ENCODE measurements at regions not wholly inside any gene's neighbourhood (a gene's known extent, or its start where the extent isn't known, plus 50 kb on each side); places are given as distances from the start of the nearest gene placed in this dataset.
"Not testable (repeated sequence)": the region's sequence is repeated elsewhere in the genome, so short reads cannot be mapped to it uniquely, and the experiment has no call there.

DNA sequence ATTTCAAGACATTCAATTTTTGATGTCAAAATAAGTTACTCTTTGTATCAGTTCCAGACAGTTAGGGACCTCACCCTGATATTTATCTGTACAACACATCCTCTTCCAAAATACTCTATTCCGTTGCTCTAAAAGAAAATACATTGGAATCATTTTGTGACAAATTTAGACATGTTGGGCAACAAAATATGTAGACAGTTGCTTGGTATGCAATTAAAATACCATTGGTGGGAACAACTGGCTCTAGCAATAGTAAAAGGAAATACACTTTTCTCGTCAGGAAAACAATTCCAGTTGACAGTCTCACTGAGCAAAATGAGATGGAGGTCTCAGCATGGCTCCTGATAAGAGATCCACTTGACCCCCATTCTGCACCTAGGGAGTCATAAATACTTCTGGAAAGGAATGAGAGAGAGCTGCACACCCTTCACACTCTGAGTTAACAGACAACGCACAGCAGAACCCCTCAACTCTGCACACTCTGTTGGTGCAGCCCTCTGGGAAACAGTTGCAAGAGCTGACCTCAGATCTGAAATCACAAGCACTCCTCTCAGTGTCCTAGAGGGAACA, 171.3 kb upstream of the NT5E start:
- DNase-seq: no peak

DNA sequence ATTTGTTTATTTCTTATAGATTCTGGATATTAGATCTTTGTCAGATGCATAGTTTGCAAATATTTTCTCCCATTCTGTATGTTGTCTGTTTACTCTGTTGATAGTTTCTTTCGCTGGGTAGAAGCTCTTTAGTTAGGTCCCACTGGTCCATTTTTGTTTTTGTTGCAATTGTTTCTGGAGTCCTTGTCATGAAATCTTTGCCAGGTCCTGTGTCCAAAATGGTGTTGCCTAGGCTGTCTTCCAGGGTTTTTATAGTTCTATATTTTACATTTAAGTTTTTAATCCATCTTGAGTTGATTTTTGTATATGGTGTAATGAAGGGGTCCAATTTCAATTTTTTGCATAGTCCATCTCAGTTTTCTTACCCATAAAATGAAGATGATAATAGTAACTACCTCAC, 173.9 kb upstream of the NT5E start:
- not testable (repeated sequence) for DNase-seq

DNA sequence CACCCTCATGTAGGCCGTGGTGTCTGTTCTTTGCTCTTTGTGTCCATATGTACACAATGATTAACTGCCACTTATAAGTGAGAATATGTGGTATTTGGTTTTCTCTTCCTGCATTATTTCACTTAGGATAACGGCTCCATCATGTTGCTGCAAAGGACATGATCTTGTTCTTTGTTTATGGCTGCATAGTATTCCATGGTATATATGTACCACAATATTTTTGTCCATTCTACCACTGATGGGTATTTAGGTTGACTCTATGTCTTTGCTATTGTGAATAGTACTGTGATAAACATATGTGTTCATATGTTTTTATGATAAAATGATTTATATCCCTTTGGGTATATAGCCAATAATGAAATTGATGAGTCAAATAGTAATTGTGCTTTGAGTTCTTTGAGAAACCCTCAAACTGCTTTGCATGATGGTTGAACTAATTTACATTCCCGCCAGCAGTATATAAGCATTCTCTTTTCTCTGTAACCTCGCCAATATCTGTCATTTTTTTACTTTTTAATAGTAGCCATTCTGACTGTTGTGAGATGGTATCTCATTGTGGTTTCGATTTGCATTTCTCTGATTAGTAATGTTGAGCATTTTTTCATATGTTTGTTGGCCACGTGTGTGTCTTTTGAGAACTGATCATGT, 174.4 kb upstream of the NT5E start:
- DNase-seq: no peak

DNA sequence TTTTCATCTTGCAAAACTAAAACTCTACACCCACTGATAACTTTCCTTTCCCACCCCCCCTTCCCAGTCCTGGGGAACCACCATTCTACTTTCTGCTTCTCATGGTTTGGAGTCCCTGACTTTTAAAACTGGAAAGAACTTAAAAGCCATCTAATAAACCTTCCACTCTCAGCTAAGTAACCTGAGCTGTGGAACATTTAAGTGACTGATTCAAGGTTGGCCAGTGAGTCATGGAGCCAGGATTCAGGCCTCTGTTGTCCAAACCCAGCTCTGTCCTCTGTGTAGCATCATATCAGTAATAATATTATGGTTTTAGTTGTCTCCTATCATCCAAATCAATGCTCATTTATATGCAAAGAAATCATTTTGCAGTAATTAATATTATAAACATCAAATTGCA, 176.0 kb upstream of the NT5E start:
- DNase-seq: no peak

DNA sequence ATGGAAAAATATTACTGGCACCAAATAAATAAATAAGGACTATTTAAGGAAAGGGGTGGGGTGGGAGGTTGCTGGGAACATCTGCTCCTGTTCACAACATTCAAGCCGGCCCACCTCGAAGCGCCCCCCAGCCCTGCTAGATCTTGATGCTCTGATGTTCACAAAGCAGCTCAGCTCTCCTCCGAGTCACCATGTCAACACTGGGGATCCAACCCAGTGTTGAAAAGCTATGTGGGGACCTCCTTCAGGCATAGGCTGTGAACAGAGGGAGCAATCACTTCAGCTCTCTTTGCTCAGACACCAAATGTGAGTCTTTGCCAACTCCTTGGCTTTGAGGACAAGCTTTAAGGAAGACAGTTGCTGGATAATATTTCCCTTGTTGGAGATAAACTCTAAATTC, 176.8 kb upstream of the NT5E start:
- no peak for DNase-seq

DNA sequence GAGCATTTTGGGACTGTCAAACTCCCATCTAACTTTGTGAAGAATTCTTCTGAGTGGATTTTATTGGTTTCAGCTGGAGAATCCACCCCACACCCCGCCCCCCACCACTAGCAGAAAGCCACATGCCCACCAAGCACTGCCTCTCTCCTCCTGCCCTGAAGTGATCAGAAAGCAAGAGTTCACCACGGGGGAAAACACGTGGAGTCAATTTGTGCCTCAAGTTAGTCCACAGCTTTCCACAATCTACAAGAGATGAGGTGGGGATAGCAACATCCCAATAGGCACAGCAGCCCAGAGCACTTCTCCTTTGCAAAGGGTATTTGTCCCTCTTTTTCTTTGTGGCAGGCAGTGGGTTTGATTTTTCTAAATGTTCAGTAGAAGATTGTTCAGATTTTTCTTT, 177.3 kb upstream of the NT5E start:
- DNase-seq: no peak

DNA sequence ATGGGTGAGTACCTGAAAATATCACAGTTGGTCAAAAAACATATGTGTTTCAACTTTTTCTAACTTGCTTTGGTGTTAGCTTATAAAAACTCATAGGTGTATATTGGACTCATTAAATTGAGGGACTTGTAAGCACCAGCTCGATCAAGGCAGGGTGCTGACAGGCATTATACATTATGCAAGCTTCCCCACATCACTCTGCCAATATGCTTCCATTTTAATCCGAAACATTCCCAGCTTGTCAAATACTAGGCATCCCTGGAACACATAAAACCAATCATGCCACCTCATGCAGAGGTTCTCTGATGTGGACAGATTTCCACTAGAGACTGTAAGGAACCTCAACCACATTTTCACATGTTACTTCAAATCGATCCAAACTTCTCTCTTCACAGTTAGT, 187.3 kb upstream of the NT5E start:
- DNase-seq: no peak

DNA sequence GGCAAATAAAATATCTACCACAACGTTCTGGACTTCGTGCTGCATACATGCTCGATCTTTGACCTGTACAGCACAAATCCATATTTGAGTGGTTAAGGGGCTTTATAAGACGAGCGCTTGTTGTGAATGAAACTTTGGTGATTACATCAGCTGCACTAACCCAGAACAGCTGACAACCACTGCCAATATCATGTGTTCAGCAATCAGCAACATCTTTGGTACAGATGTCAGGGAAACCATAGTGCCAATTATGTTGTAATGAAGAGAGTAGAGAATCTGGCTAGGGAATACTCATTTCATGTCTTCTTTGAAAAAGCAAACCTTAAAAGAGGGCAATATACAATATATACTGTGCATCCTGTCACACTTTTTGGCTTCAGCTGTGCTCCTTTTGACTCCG, 188.6 kb upstream of the NT5E start:
- no peak for DNase-seq

DNA sequence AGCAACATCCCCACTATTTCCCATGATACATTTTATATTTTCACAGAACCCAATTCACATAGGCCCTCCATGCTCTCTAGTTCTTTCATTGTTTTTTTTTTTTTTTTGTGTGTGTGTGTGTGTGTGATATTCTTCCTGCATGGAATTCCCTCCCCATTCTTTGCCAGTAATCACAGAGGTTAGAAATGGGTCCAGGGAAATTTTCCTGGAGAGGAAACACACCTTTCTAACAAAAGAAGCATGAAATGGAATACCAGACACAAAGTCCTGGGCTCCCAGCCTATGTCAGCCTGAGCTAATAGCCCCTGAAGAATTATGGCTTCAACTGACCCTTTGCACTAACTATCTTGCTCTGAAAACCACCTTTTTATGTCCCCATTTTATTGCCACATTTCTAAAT, 194.2 kb upstream of the NT5E start:
- DNase-seq: no peak

DNA sequence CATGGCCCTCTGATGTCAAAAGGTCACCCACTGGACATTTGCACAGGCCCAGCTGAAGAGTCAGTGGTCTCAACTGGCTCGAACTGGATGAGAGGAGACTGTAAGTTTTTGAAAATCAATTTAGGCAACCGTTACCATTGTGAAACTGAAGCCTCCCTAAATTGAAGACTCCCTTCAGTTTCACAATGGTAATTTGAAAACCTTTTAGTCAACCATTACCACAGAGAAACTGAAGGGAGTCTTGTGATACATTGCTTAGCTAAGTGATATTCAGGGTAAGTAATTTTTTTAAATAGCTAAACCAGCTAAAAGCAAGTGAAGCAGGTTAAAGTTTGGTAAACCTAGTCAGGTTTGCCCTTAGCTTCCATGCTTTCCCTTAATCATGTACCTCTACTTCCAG, 197.3 kb upstream of the NT5E start:
- DNase-seq: no peak

DNA sequence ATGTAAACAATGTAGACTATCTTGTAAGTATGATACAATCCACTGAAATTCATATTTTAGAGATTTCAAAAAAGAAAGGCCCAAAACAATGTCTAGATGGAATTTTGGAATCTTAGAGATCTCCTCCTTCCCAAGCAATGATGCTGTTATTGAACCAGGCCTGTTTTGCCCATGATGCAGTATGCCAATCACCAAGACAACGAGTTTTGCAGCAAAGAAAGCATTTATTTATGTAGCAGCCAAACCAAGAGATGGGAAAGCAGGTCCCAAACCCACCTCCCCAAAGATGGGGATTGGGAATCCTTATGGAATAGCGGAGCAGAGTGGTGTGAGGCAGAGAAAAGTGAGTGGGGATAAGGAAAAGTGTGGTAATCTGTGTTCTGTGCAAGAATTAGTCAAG, 197.8 kb upstream of the NT5E start:
- DNase-seq: no peak

DNA sequence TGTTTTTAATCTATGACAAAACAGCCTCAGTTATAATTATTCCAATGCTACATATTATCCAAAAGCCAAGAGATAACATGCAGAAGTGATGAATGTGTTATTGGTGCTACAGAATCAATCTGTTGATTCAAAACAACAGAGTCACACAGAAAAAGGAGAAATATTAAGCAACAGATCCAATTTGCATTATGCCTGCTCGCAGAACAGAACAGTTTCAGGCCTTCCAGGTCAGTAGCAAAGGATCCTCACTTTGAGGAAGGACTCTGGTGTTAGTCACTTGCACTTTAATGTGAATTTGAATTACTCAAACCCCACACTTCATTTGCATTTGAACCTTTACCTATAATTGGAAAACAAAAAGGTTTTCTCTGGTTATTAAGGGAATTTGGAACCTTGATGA, 198.6 kb upstream of the NT5E start:
- DNase-seq: no peak

DNA sequence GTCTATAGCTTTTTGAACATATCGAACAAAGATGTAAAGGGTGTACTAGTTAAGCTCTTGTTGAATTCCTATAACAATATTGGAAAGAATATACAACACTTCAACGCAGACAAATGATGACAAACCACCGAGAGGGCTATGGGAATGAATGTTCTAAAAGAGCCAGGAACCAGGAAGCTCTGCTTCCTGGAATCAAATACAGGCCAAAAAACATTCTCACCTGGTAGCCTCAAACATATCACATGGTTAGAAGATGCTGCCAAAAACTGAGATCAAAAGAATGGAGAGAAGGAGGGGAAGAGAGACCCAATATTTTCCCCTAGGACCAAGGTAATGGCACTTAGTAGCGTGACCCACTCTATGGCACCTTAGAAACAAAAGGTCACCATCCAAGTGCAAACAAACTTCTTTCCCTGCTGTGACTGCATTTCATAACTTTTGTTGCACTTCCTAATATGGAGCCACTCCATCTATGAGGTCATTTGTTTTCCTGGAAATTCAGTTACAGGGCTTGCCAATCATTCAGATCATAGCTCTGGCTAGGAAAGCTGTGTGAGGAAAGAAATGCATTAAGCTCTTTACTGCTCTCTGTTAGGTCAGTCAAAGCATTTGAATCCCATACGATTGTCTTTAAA, 199.2 kb upstream of the NT5E start:
- no peak for DNase-seq

DNA sequence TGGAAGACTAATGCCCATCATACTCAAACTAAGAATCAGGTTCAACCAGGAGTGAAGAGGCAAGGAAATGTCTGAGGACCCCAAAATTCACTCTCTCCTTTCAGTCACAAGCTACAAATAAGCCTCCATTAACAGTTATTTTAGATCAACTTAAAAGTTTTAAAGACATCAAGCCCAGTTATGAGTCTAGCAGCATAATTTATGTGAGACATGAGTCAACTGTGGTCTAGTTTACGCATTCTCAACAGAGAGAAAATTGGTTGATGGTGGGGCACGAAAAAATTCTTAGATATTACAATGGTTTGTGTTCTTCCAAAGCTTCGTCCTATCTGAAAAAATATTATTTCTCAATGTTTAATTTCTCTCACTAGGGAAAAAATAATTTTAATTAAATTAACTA, 204.9 kb upstream of the NT5E start:
- DNase-seq: no peak

DNA sequence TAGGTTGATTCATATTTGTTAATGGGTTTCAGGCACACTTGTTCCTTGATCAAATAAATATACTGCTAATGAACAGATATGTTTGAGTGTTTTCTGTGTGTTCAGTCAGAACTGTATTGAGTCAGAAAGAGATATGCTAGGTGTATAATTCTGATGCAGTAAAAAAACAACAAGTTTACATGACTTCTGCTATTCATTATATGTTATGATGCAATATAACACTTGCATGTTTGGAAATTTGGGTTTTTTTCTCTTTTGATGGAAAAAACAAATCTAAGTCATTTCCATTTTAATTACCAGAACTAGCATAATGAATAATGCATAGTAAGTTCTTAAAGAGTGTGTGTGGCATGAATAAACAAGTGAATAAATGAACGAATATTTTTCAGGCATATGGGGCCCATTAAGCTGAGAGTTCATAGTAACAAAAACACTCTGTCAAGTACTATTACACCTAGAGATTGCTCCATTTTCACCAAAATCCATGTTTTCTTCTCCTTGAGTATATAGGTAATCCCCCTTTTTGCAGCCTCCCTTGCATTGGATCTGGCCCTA, 208.3 kb upstream of the NT5E start:
- DNase-seq: no peak

DNA sequence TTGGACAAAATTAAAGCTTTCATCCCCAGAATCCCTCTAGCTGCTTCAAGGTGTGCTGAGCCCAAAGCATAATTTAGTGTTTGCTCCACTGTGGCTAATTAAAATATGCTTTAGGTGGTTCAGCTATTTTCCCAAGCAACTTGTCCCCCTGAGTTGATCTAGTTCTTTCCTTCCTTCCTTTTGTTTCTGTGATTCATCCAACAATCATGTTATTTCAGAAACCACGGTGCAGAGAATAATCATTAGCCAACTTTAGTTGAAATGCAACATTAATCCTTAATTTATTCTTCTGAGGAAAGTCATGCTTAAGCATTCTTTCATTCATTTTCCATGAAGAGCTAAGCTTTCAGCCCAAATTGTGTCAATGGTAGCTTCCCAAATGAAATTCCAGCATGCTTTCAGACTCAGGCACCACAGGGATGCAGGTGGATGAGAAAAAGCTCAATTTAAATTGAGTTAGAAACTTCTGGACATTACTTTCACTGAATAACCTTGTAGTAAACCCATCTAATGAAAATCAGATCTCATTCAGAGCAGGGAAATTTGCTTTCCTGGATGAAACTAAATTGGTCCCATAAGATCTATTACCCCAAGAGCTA, 209.0 kb upstream of the NT5E start:
- no peak for DNase-seq

DNA sequence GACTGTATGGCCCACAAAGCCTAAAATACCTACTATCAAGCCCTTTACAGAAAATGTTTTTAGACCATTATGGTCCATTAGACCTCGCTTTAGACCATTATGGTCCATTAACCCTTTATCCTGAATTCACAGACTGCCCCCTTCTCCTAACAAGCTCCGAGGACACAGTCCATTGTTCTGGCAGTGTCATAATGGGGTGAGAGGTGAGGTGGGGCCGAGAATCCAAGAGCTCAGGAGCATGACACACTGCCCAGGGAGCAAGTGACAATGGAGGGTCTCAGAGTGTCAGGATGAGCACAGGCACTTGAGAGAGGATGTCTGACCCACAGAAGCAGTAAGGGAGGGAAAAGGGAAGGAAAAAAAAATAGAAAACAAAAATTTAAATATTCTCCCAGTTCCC, 212.4 kb upstream of the NT5E start:
- DNase-seq: no peak

DNA sequence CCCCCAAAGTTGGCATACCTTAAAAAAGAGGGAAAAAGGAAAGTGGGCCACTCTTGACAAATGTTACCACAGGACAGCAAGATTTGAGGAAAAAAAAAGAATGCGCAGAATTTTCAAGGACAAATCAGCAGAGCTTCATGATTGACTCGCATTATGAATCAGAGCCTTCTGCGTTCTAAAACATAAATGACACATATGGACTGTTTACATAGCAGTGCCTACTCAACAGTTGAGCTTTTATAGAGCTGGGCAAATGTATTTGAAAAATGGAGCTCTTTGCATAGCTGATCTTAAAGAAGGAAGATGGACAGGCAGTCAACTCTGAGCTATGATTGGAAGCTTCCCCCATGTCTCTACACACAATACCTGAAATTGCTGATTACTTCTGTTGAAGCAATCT, 213.2 kb upstream of the NT5E start:
- DNase-seq: no peak

DNA sequence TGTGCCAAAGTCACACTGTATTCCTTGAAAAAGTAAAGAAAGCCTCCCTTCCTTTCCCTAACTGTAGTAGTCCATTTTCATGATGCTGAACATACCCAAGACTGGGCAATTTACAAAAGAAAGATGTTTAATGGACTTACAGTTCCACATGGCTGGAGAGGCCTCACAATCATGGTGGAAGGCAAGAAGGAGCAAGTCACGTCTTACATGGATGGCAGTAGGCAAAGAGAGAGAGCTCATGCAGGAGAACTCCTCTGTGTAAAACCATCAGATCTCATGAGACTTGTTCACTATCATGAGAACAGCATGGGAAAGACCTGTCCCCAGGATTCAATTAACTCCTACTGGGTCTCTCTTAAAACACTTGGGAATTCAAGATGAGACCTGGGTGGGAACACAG, 222.5 kb upstream of the NT5E start:
- not testable (repeated sequence) for DNase-seq

DNA sequence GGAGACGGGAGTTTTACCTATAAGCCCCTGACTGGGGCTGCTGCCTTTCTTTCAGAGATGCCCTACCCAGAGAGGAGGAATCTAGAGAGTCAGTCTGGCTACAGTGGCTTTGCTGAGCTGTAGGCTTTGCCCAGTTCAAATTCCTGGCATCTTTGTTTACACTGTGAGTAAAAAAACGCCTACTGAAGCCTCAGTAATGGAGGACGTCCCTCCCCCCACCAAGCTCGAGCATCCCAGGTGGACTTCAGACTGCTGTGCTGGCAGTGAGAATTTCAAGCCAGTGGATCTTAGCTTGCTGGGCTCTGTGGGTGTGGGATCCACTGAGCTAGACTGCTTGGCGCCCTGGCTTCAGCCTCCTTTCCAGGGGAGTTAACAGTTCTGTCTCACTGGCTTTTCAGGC, 237.1 kb upstream of the NT5E start:
- DNase-seq: not testable (repeated sequence)

DNA sequence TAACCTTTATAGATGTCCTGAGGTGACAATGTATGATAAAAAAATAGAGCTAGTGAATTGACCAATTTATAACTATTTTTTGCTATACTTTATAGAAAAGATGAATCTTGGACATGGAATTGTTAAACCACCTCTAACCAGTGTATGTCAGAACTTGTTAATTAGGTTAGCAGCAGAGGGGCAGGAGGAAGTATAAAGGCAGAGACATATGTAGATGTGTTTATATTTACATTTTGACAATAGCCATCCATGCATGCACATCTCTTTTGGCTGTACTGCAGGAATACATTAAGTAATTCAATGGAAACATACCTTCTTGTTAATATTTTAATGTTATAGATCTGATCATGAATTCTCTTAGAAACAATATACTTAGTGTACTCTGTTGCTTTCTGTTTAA, 254.6 kb upstream of the NT5E start:
- DNase-seq: no peak

DNA sequence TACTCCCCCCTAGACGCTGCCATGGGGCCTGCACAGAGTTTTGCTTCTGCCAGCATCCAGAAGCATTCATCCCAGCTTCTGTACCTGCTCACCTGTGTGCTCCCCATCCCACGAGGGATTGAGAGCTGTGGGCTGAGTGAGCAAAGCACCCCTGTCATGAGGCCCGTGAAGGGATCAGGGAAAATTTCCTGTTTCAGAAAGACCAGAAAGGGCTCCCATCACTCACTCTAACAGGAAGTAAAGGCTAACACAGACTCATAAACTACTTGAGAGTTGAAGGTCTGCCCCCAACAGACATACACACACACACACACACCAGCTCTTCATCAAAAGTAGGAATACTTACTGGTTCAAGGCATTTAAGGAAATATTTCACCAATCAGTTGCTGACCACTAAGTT, 256.5 kb upstream of the NT5E start:
- DNase-seq: no peak

DNA sequence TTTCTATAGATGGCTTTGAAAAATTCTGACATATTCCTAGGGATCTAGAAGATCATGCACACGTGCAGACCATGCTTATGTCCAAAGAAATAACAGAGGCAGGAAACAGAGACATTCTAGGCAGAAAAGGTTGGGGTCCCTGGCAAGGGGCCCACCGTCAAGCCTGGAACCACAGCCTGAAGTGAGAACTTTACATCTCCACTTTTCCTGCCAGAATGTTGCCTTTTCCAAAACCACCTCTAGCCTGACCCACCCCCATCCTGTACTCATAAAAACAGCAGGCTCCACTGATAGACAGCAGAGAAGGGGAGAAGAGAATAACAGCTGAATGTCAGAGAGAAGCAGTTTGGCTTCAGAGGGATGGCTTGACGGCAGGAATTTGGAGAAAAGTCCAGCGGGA, 257.3 kb upstream of the NT5E start:
- DNase-seq: no peak

DNA sequence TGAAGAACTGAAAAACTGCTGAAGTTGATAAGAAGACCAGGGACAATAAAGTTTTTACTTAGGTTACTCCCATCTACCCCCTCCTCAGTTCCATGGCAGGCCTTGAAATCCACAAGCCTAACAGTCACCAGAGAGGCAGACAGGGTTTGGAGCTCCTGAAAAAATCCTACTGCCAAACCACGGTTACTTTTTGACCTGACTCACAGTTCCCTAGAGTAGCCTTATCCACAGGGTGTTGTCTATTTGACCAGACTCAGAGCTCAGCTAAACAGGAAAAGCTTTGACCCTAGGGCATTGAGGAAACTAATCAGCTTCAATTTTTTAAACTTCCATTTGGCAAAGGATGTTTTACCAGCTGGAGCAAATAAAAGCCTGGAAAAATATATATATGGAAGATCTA, 257.7 kb upstream of the NT5E start:
- no peak for DNase-seq

All from CD4-positive, alpha-beta T cell treated with Interleukin-10 for 1 hour (primary cell).